Smooth muscle cell (in vitro differentiated cells): ENCODE measurements at regions not wholly inside any gene's neighbourhood (a gene's known extent, or its start where the extent isn't known, plus 50 kb on each side); places are given as distances from the start of the nearest gene placed in this dataset.

Source experiments
- DNase-seq: peaks from one replicate; lab custom pipeline; 2025; ENCODE audit not compliant: unreplicated experiment; lab: John Stamatoyannopoulos, UW
- H2AFZ ChIP-seq: fragments of 200-600 bp; sonication (generic); 2 replicates; pipeline ENCODE4 v1.6.0; 2016; ENCODE audit warnings: antibody characterized with exemption, low read depth, mild to moderate bottlenecking
- H3F3A ChIP-seq: fragments of 200-600 bp; sonication (generic); 2 replicates; pipeline ENCODE4 v1.6.0; 2017; ENCODE audit warnings: antibody characterized with exemption, low read depth
- H3K27ac ChIP-seq: fragments of 200-600 bp; sonication (generic); 2 replicates; pipeline ENCODE4 v1.5.1; 2016; ENCODE audit warnings: low read depth, mild to moderate bottlenecking
- H3K27me3 ChIP-seq: fragments of 200-600 bp; sonication (generic); 2 replicates; pipeline ENCODE4 v1.6.1; 2016; ENCODE audit warnings: low read depth, mild to moderate bottlenecking
- H3K36me3 ChIP-seq: fragments of 200-600 bp; sonication (generic); 2 replicates; pipeline ENCODE4 v1.5.1; 2016; ENCODE audit warnings: low read depth
- H3K4me1 ChIP-seq: fragments of 200-600 bp; sonication (generic); 2 replicates; pipeline ENCODE4 v1.5.1; 2016; ENCODE audit warnings: low read depth
- H3K4me2 ChIP-seq: fragments of 200-600 bp; sonication (generic); 2 replicates; pipeline ENCODE4 v1.6.0; 2016; ENCODE audit warnings: mild to moderate bottlenecking
- H3K4me3 ChIP-seq: fragments of 200-600 bp; sonication (generic); 2 replicates; pipeline ENCODE4 v1.5.1; 2016; ENCODE audit warnings: mild to moderate bottlenecking
- H3K79me2 ChIP-seq: fragments of 200-600 bp; sonication (generic); 2 replicates; pipeline ENCODE4 v1.6.0; 2016; ENCODE audit warnings: low read depth, mild to moderate bottlenecking
- H3K9ac ChIP-seq: fragments of 200-600 bp; sonication (generic); 2 replicates; pipeline ENCODE4 v1.6.0; 2016; ENCODE audit warnings: low read depth
- H3K9me3 ChIP-seq: fragments of 200-600 bp; sonication (generic); replicated peaks from 2 replicates; pipeline ENCODE4 v1.5.1; 2016; ENCODE audit warnings: low read depth
- H4K20me1 ChIP-seq: fragments of 200-600 bp; sonication (generic); 2 replicates; pipeline ENCODE4 v1.6.0; 2016; ENCODE audit warnings: low read depth
- CTCF ChIP-seq: fragments of 200-600 bp; sonication (generic); IDR thresholded peaks from 2 replicates; pipeline ENCODE4 v1.5.1; 2017; ENCODE audit warnings: borderline replicate concordance, mild to moderate bottlenecking, antibody characterized with exemption; ENCODE audit not compliant: insufficient read depth, poor library complexity, severe bottlenecking
- WGBS: methylation state at CpG from one replicate; pipeline ENCODE4 v1.1.7; 2016; ENCODE audit warnings: low lambda C conversion rate; 5-methylcytosine and 5-hydroxymethylcytosine counted together

GRCh38 chrX:95945528-95945927, 739.1 kb upstream of the DIAPH2 start:
- H3K79me2 ChIP-seq = no peaks in the 10 kb centered on the region
- H3K27ac ChIP-seq = no peak overlapping the region
- H2AFZ ChIP-seq = no peak overlapping the region
- H3F3A ChIP-seq = no peaks in the 10 kb centered on the region
- no peaks in the 10 kb centered on the region for H3K9me3 ChIP-seq
- no peak for DNase-seq
- H3K4me3 ChIP-seq = no peak overlapping the region
- no peaks in the 10 kb centered on the region for H3K36me3 ChIP-seq
- no peak overlapping the region for H3K9ac ChIP-seq
- no peak for TF ChIP-seq CTCF
- H3K4me2 ChIP-seq = no peak overlapping the region
- H3K27me3 ChIP-seq = no peaks in the 10 kb centered on the region
- 84% methylated on average over 2 of the region's 2 CpGs for WGBS
- no peaks in the 10 kb centered on the region for H4K20me1 ChIP-seq
- no peaks in the 10 kb centered on the region for H3K4me1 ChIP-seq

- no peak for DNase-seq
- H3K4me2 ChIP-seq = no peak overlapping the region
- WGBS = 74% methylated on average over 2 of the region's 2 CpGs
- no peak overlapping the region for H3K27ac ChIP-seq
- no peaks in the 10 kb centered on the region for H3K36me3 ChIP-seq
- H3F3A ChIP-seq = no peaks in the 10 kb centered on the region
- no peak overlapping the region for H3K4me3 ChIP-seq
- H4K20me1 ChIP-seq = no peaks in the 10 kb centered on the region
- H3K4me1 ChIP-seq = no peaks in the 10 kb centered on the region
- TF ChIP-seq CTCF = no peak
- no peaks in the 10 kb centered on the region for H3K9me3 ChIP-seq
- no peaks in the 10 kb centered on the region for H3K79me2 ChIP-seq
- no peak overlapping the region for H3K9ac ChIP-seq
- H2AFZ ChIP-seq = no peak overlapping the region
- H3K27me3 ChIP-seq = no peaks in the 10 kb centered on the region
Observed at GRCh38 chrX:95949588-95949987, 735.1 kb upstream of the DIAPH2 start.

- H3K4me2 ChIP-seq = no peak overlapping the region
- no peaks in the 10 kb centered on the region for H3F3A ChIP-seq
- H3K36me3 ChIP-seq = no peaks in the 10 kb centered on the region
- H3K4me1 ChIP-seq = no peaks in the 10 kb centered on the region
- H3K27me3 ChIP-seq = no peaks in the 10 kb centered on the region
- TF ChIP-seq CTCF = no peak
- H3K4me3 ChIP-seq = no peak overlapping the region
- 60% methylated on average over 1 of the region's 1 CpG for WGBS
- no peaks in the 10 kb centered on the region for H3K9me3 ChIP-seq
- no peaks in the 10 kb centered on the region for H4K20me1 ChIP-seq
- no peaks in the 10 kb centered on the region for H3K79me2 ChIP-seq
- DNase-seq = no peak
- no peak overlapping the region for H3K27ac ChIP-seq
- no peak overlapping the region for H3K9ac ChIP-seq
- no peak overlapping the region for H2AFZ ChIP-seq
Observed at GRCh38 chrX:95950679-95951078, 734.0 kb upstream of the DIAPH2 start.

DNA sequence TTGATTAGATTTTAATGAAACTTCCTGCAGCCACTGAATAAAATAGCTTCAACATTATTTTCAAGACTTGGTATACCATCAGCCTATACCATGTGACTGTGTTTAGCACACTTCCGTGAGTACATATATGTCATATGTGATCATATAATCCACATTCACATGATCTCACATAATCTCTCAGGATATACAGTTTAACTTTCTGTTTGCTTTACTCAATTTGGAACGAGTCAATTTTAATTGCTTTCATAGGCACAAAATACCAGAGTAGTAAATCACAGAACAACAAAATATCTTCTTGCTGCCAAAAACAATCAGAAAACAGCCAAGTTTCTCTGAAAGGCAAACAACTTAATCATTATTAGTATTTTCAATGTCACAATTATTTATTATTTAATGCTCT, 731.1 kb upstream of the DIAPH2 start:
- Histone ChIP-seq H3K4me1 (no peaks in the 10 kb centered on the region), H3K79me2 (no peaks in the 10 kb centered on the region), H3K4me3 (no peak overlapping the region), H3K9ac (no peak overlapping the region), H4K20me1 (no peaks in the 10 kb centered on the region), H3K27ac (no peak overlapping the region), H2AFZ (no peak overlapping the region), H3K4me2 (no peak overlapping the region), H3K9me3 (no peaks in the 10 kb centered on the region), H3K36me3 (no peaks in the 10 kb centered on the region), H3F3A (no peaks in the 10 kb centered on the region), H3K27me3 (no peaks in the 10 kb centered on the region)
- 80% methylated on average over 2 of the region's 2 CpGs for WGBS
- no peak for TF ChIP-seq CTCF
- DNase-seq = no peak
